HepG2 (cell line): ENCODE measurements at regions not wholly inside any gene's neighbourhood (a gene's known extent, or its start where the extent isn't known, plus 50 kb on each side); places are given as distances from the start of the nearest gene placed in this dataset.
A peak's percentile ranks its signal among the peaks of the same experiment; 100 is the strongest.

Experiments
- CTCF ChIP-seq: sonication (generic); formaldehyde crosslinking; IDR thresholded peaks from 2 replicates; pipeline ENCODE4 v1.5.0; 2020; ENCODE audit warnings: mild to moderate bottlenecking, missing genetic modification reagents, moderate library complexity
- DBP ChIP-seq: sonication (generic); formaldehyde crosslinking; IDR thresholded peaks from 2 replicates; pipeline ENCODE4 v1.4.0; 2020; ENCODE audit warnings: missing genetic modification reagents; ENCODE audit errors: not compliant biosample characterization
- GFI1 ChIP-seq: sonication (generic); formaldehyde crosslinking; IDR thresholded peaks from 2 replicates; pipeline ENCODE4 v1.5.0; 2020; ENCODE audit warnings: missing genetic modification reagents, mild to moderate bottlenecking, borderline replicate concordance
- STAT6 ChIP-seq: sonication (generic); formaldehyde crosslinking; IDR thresholded peaks from 2 replicates; pipeline ENCODE4 v1.4.0; 2020; ENCODE audit warnings: missing genetic modification reagents, mild to moderate bottlenecking, borderline replicate concordance
- THAP9 ChIP-seq: sonication (generic); formaldehyde crosslinking; IDR thresholded peaks from 2 replicates; pipeline ENCODE4; 2020; ENCODE audit warnings: missing genetic modification reagents, mild to moderate bottlenecking, borderline replicate concordance
- ZBTB38 ChIP-seq: sonication (generic); formaldehyde crosslinking; IDR thresholded peaks from 2 replicates; pipeline ENCODE4 v1.5.1; 2020; ENCODE audit warnings: mild to moderate bottlenecking, missing genetic modification reagents
- ZNF407 ChIP-seq: sonication (generic); formaldehyde crosslinking; IDR thresholded peaks from one replicate; pipeline ENCODE4 v1.5.1; 2020; ENCODE audit warnings: mild to moderate bottlenecking, missing genetic modification reagents; ENCODE audit errors: not compliant biosample characterization
- ZNF44 ChIP-seq: sonication (generic); formaldehyde crosslinking; IDR thresholded peaks from 2 replicates; pipeline ENCODE4 v1.5.1; 2020; ENCODE audit warnings: mild to moderate bottlenecking, missing genetic modification reagents
- ZNF468 ChIP-seq: sonication (generic); formaldehyde crosslinking; IDR thresholded peaks from 2 replicates; pipeline ENCODE4 v1.8.0; 2022; ENCODE audit warnings: mild to moderate bottlenecking, moderate library complexity, missing genetic modification reagents
- ZSCAN25 ChIP-seq: sonication (generic); formaldehyde crosslinking; IDR thresholded peaks from 2 replicates; pipeline ENCODE4 v1.8.0; 2022; ENCODE audit warnings: mild to moderate bottlenecking, missing genetic modification reagents

GRCh38 chr6:137724495-137725211, 142.4 kb upstream of the TNFAIP3 start (continued):
- peak; percentile 35 for TF ChIP-seq ZNF407 (CRISPR knock-in tag)
- TF ChIP-seq ZSCAN25 (CRISPR knock-in tag) = 0 out of 2 replicates have a peak, but pooled peaks have one; percentile 23
- TF ChIP-seq ZNF468 = peak; percentile 65; the same call in 1 of the 2 replicates
- TF ChIP-seq GFI1 (CRISPR knock-in tag) = no peak
- 0 out of 2 replicates have a peak, but pooled peaks have one; percentile 11 for TF ChIP-seq THAP9 (CRISPR knock-in tag)
- no peak for TF ChIP-seq CTCF (CRISPR knock-in tag)
- TF ChIP-seq ZNF44 (CRISPR knock-in tag) = no peak
- peak; percentile 73; the same call in 1 of the 2 replicates for TF ChIP-seq ZBTB38
- no peak for TF ChIP-seq DBP (CRISPR knock-in tag)
- no peak for TF ChIP-seq STAT6 (CRISPR knock-in tag)
